PC-9 (cell line): ENCODE measurements at regions not wholly inside any gene's neighbourhood (a gene's known extent, or its start where the extent isn't known, plus 50 kb on each side); places are given as distances from the start of the nearest gene placed in this dataset.

ENCODE experiments used
- CTCF ChIP-seq: fragments of 200-600 bp; sonication (generic); conservative IDR thresholded peaks from 2 replicates; pipeline ENCODE4 v1.6.1; 2017; ENCODE audit warnings: mixed run types, antibody characterized with exemption, mild to moderate bottlenecking, moderate library complexity
- EZH2 ChIP-seq: fragments of 200-600 bp; sonication (generic); IDR thresholded peaks from 2 replicates; pipeline ENCODE4 v1.8.0; 2017; ENCODE audit warnings: antibody characterized with exemption, low read depth

GRCh38 chr4:129968778-129969177 is 872.8 kb downstream of the C4orf33 start:
- TF ChIP-seq EZH2 (no peak), CTCF (no peak)
